Uterus (tissue), 2 donors: ENCODE measurements at regions not wholly inside any gene's neighbourhood (a gene's known extent, or its start where the extent isn't known, plus 50 kb on each side); places are given as distances from the start of the nearest gene placed in this dataset.

Source experiments
- POLR2A ChIP-seq, 2 donors: fragments of 450-650 bp; IDR thresholded peaks; one replicate each; pipeline ENCODE4 v1.6.1; 2016; ENCODE audit warnings: antibody characterized with exemption in 2 of 2, mild to moderate bottlenecking in 1 of 2, moderate library complexity in 1 of 2
- TF ChIP-seq, protein P1 (sequence below), 4 experiments: fragments of 200-600 bp in 2 of 4; fragments of 450-650 bp in 2 of 4; sonication (generic) in 2 of 4; IDR thresholded peaks; one replicate each; pipeline ENCODE4 v1.5.1; 2016 to 2019; ENCODE audit warnings: antibody characterized with exemption in 4 of 4, mild to moderate bottlenecking in 2 of 4, moderate library complexity in 1 of 4

DNA sequence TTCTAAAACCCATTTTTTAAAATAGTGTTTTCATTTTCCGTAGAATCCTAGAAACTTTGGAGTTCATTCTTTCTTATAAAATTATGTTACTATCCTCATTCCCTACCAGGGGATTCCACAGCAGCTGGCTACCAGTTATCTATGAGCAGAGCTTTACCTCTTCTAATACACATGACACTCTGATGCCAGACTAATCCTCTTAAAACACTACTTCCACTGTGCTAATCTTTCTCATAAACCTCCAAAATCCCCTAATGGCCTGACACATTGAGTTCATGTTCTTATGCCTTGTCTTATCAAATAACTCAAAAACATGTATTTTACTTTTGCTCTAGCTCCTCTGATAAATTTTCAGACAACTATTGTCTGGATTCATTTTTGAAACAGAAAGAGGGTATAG, 633.6 kb upstream of the FTMT start:
- TF ChIP-seq, protein P1, sequence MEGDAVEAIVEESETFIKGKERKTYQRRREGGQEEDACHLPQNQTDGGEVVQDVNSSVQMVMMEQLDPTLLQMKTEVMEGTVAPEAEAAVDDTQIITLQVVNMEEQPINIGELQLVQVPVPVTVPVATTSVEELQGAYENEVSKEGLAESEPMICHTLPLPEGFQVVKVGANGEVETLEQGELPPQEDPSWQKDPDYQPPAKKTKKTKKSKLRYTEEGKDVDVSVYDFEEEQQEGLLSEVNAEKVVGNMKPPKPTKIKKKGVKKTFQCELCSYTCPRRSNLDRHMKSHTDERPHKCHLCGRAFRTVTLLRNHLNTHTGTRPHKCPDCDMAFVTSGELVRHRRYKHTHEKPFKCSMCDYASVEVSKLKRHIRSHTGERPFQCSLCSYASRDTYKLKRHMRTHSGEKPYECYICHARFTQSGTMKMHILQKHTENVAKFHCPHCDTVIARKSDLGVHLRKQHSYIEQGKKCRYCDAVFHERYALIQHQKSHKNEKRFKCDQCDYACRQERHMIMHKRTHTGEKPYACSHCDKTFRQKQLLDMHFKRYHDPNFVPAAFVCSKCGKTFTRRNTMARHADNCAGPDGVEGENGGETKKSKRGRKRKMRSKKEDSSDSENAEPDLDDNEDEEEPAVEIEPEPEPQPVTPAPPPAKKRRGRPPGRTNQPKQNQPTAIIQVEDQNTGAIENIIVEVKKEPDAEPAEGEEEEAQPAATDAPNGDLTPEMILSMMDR (IDR thresholded peaks at IDR 0.05): no peak
- TF ChIP-seq POLR2A (IDR thresholded peaks at IDR 0.05): no peak
